HG03571 (cell line): ENCODE measurements at regions not wholly inside any gene's neighbourhood (a gene's known extent, or its start where the extent isn't known, plus 50 kb on each side); places are given as distances from the start of the nearest gene placed in this dataset.
"Not testable (repeated sequence)": the region's sequence is repeated elsewhere in the genome, so short reads cannot be mapped to it uniquely, and the experiment has no call there.

Experiments used
- ATAC-seq: cut with Tn5 transposase; IDR thresholded peaks from one replicate; pipeline ENCODE4 v1.9.1; 2021; ENCODE audit not compliant: unreplicated experiment

DNA sequence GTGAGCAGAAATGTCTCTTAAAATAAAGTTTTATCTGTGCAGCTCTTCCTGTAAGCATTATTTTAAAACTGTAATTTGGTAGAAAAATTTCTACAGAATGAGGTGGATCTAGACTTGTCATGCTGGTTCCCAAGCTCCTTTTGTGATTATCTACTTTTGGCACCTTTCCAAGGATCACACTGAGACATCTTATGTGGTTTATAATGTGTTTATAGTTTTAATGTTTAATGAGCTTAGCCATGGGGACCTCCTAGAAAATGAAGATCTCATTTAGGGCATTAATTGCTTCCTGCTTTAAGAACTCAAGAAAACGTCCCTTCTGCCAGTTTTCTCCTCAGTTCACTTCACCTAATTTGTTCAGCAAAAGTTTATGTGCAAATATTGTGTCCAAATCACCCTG is 468.4 kb downstream of the SUCLG1 start:
- no peak for ATAC-seq

DNA sequence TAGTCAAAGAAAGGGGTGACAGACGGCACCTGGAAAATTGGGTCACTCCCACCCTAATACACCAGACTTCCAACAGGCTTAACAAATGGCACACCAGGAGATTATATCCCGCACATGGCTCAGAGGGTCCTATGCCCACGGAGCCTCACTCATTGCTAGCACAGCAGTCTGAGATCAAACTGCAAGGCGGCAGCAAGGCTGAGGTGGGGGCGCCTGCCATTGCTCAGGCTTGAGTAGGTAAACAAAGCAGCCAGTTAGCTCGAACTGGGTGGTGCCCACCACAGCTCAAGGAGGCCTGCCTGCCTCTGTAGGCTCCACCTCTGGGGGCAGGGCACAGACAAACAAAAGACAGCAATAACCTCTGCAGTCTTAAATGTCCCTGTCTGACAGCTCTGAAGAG is 482.5 kb downstream of the SUCLG1 start:
- not testable (repeated sequence) for ATAC-seq

DNA sequence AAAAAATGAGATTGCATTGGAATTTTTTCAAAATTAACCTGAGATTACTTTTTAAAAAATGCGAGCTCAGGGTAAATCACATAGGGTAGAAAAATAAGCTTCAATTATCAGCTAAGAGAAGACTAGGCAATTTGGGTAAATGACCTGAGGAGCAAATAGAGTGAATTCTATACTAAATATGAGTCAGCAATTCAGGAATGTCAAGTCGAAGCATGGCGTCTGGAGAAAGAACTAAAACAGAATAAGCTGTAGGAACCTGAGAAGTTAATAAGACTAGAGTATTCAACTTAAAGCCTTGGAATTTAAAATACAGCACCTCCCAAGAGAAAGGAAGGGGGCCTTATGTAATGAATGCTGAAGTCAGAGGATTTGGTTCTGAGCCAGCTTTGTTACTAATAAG is 487.0 kb downstream of the SUCLG1 start:
- ATAC-seq = no peak

DNA sequence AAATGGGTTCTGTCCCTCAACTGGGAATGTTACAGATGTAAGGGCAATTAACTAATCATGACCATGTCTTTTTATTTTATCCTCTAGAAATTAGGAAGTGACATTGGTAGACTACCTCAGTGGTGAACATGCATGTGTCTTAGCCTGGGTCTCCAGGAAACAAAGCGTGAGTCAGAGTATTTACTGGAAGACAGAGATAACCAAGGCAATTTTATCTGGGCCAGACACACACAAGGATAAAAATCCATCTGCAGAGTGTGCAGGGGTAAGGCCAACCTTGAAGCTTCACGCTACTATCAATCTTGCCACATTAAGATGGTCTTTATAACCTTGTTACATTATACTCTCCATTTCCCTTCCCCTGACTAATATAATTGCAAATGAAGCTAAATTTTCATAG is 487.5 kb downstream of the SUCLG1 start:
- ATAC-seq = no peak

- no peak for ATAC-seq
These were observed 488.7 kb downstream of the SUCLG1 start for GRCh38 chr2:83970217-83970929.

- no peak for ATAC-seq
These were observed 490.0 kb downstream of the SUCLG1 start for GRCh38 chr2:83969085-83969484.

- ATAC-seq = no peak
These were observed 491.2 kb downstream of the SUCLG1 start for GRCh38 chr2:83967854-83968253.

GRCh38 chr2:83966946-83967345 is 492.1 kb downstream of the SUCLG1 start:
- not testable (repeated sequence) for ATAC-seq

- ATAC-seq = no peak
These were observed 497.6 kb downstream of the SUCLG1 start for GRCh38 chr2:83961512-83961911.

DNA sequence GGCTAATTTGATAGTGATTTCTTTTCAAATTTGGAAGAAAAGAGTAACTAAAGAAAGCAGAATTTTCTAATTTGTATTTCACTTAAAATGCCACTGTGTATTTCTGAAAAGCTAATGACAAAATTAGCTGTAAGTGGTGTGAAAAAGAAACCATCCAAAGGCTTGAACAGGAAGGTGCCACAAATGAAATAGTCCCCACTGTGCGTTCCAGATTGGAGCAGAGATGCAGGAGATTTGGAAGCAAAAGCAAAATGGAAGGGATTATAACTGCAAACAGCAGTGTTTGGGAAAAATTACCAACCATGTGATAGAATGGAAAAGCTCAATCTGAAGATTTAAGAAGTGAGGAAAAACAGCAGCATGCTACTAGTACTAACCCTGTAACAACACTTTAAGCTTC is 498.7 kb downstream of the SUCLG1 start:
- ATAC-seq = no peak

DNA sequence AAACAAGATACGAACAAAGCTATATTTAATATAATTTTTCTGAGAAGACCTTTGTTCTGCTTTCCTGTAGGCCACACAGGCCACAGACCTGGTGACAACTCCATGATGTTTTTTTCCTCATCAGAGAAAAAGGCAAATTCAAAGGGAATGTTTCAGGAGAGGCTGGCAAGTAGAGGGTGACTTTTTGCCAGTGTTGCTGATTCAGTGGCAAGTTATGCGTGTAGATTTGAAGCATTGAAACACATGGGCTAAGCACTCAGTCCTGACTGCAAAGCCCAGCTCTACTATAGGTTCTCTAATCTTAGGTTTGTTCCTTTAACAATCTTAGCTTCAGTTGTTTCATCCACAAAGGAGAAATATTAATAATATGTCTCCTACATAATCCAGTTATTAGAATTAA is 499.8 kb downstream of the SUCLG1 start:
- no peak for ATAC-seq

DNA sequence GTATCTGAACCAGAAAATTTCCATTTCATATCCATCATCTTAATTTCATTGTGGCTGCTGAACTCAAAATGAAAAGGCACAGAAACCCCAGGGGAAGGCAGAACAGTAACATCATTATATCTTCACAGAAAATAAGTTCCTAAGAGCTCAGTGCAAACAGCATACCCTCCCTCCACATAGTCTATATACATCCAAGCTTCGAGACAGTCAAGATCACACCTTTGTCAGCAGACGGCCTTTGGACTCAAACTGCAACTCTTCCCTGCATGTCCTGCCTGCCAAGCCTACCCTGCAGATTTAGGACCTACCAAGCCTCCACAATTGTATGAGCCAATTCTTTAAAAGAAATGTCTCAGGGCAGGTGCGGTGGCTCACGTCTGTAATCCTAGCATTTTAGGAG is 502.1 kb downstream of the SUCLG1 start:
- ATAC-seq = no peak

GRCh38 chr2:83953697-83954096 is 505.4 kb downstream of the SUCLG1 start:
- ATAC-seq = no peak

- no peak for ATAC-seq
These were observed 507.6 kb downstream of the SUCLG1 start for GRCh38 chr2:83951378-83951947.

DNA sequence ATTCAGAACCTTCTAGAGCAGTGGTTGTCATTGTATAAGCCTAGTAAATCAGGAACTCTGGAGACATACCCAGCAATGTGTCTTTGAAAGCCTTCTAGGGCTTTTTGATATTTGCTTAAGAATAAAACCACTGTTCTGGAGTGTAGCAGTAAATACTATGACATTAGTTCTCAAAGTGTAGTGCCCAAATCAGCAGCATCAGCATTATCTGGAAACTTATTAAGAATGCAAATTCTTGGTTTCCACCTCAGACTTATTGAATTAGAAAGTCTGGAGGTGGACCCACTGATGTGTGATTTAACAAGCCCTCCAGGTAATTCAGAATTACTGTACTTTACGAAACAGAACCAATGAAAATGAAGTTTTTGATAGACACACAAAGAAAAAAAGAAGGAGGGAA is 509.7 kb downstream of the SUCLG1 start:
- ATAC-seq = no peak

- ATAC-seq = no peak
These were observed 514.9 kb downstream of the SUCLG1 start for GRCh38 chr2:83944191-83944590.

DNA sequence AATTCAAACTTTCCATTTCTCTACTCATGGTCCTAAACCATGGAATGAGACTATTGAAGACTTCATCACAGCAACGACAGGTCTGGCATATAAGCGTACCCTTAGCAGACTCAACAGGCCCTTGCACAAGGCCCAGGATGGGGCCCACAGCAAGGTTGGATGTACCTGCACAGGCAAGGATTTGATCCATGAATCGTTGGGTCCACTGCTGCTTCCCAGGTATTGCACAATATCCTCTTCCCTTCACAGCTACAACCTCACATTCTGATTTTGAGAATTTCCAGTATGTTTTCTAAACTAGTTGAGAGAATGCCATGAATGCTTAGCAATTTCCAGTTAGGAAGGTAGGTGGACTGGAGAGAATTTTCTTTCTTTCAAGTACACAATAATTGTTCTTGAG is 515.8 kb downstream of the SUCLG1 start:
- ATAC-seq = no peak

DNA sequence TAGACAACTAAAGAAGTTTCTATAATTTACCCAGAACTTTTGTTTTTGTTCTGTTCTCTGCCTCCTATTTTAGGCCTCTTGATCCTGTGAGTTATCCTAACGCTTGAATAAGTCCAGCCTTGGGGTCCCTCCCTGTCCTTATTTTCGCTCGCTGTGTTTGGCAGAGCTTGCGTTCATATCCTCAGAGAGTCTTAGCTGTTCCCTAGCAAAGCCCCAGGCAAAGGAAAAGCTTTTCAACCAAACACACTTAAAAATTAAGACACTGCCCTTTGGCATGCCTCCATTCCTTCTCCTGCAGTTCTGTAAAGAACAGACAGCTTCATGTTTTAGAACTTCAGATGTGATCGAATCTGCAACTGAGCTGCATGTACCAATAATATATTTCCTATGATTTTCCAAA is 517.2 kb downstream of the SUCLG1 start:
- no peak for ATAC-seq

GRCh38 chr2:83933749-83934148 is 525.3 kb downstream of the SUCLG1 start:
- ATAC-seq = no peak

- no peak for ATAC-seq
These were observed 535.5 kb downstream of the SUCLG1 start for GRCh38 chr2:83923531-83923930.

DNA sequence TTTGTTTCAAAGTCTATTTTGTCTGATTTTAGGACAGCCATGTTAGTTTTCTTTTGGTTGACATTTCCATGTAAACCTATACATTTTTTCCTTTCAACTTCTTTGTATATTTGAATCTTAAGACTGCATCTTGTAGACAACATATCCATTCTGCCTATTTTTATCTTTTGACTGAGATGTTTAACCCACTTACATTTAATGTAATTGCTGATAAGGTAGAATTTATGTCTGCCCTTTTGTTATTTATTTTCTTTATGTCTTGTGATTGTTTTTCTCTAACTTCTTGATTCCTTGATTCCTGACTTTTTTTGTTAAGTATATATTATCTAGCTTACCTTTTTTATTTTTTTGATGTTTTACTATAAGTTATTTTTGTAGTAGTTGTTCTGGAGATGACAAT is 542.5 kb downstream of the SUCLG1 start:
- ATAC-seq = no peak

GRCh38 chr2:83915381-83915780 is 543.7 kb downstream of the SUCLG1 start:
- no peak for ATAC-seq

DNA sequence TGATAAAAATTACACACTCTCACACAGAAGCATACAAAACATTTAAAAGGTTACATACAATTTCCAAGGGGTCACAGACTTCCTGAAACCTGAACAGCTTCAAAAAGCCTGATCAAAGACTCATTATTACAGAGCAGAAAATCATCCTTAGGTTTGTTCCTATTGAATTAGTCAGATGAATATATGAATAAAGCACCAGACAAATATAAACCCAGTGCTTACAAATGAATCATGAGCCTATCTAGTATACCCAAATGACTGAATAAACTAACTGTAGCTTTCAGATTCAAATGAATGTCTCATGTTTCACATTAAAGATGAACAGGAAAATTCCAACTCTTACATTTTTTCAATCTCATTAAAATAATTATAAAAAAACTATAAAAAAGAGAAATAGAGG is 550.3 kb downstream of the SUCLG1 start:
- no peak for ATAC-seq
